HG03196 (cell line): ENCODE measurements at regions not wholly inside any gene's neighbourhood (a gene's known extent, or its start where the extent isn't known, plus 50 kb on each side); places are given as distances from the start of the nearest gene placed in this dataset.

ENCODE experiments used
- ATAC-seq: cut with Tn5 transposase; IDR thresholded peaks from one replicate; pipeline ENCODE4 v1.9.1; 2021; ENCODE audit not compliant: unreplicated experiment

DNA sequence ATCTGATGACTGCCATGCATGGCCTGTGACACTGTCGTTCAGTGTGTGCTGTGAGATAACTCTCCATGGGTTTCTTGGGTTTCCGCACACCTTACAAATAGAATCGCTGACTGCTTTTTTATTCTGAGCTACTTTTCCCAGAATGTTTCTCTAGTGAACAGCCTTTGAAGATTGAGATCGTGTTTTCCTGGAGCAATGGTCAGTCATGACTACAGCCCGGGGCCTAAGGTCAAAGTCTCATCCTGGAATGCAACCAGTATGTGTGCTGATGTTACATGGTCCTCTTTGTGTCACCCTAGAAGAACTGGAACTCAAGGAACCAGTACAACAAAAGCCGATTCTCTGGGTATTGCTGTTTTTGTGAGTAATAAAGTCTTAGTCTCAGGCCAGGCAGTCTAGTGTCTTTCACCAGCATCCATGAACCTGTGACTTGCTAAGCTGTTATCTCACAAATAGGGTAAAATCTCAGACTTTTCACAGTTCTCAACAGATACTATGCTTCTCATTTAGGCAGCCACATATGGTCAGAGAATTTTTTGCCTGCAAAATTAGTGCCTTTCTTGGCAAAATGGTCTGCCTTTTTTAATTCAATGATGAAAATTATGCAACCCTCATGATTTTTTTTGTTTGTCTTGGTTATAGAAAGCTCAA lies 124.9 kb upstream of the PIEZO2 start:
- no peak for ATAC-seq

DNA sequence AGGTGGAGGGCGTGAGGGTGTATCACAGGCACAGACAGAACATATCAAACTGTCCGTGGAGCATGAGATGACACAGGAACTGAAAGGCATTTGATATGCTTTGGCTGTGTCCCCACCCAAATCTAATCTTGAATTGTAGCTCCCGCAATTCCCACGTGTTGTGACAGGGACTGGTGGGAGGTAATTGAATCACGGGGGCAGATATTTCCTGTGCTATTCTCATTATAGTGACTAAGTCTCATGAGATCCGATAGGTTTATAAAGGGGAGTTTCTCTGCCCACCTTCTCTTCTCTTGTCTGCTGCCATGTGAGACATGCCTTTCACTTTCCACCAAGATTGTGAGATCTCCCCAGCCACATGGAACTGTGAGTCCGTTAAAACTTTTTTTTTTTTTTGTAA lies 123.1 kb upstream of the PIEZO2 start:
- ATAC-seq: no peak

DNA sequence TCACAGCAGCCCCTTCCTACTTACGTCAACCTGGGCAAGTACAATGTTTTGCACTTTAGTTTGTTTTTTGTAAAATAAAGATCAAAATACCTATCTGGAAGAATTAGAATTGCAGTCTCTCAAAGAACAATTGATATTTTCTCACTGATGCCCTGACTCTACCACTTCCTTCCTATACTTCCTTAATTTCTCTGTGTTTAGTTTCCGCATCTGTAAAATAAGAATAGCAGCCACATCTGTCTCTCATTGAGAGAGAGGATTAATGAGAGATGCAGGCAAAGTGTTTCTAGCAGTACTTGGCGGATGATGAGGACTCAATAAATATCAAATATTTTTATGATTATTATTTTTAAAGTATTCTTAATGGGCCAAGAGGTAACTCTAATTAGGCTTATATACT lies 122.6 kb upstream of the PIEZO2 start:
- ATAC-seq: no peak

DNA sequence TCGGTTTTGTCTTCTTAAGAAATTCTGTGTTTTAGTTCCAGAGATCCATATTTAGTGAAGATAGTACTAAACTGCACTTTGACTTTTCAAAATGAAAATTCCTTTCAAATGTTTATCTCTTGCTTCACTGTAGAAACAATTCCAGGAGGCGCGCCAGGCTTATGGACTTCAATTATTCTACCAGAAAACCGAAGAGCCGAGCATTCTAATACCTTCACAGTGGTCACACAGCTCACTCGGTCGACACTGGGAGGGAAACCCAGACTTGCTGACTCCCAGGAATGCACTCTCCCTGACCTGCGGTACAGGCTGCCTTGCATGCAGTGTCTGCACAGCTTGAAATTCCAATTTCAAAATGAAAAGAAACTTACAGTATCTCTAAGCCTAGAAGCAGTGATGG lies 119.9 kb upstream of the PIEZO2 start:
- ATAC-seq: no peak

GRCh38 chr18:11268741-11269233 lies 119.4 kb upstream of the PIEZO2 start:
- ATAC-seq: no peak

- no peak for ATAC-seq
Measured at GRCh38 chr18:11268153-11268552, 118.8 kb upstream of the PIEZO2 start.

DNA sequence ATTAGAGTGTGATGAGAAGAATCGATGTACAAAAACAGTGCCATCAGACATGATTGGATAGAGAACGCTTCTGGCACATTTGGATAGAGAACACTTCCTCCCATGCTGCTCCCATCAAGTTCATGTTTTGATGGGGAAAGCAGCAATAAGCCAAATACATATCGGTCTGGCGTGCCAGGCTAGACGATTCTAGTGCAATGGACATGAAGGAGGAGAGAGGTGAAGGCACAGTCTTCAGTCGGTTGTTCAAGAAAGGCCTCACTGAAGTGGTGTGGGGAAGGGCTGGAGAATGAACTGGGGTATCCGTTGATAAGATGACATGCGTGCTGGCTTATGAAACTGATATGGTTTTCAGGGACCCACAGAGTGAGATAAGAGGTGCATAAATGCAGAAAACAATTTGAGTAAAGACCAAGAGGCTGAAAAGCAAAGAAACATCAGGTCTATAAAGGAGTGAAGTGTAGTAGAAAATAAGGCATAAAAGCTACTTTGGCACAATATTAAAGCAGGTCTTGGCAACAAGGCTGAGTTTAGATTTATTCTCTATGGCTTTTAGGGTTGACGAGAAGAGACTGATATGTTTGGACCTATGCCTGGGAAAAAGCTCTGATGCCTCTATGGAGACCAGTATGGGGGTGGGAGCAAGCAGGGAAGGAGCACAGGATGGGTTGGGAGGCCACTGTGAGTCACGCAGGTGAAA lies 117.6 kb upstream of the PIEZO2 start:
- no peak for ATAC-seq

DNA sequence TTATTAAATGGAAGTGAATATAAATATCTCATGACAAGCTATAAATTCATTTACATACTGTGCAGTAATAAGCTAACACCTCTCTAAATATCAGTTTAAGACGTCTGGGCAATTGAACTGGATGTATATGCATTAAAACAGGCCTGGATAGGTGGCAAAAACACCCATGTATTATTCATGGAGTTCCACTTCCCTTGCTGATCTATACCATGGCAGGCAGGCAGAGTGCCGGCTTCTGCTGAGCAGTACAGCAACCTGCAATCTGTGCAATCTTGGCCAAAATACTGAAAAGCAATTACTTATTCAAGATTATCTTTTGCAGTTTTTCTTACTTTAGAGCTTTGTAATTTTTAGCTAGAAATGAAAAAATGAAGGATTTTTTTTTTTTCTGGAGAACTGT lies 112.1 kb upstream of the PIEZO2 start:
- no peak for ATAC-seq

- no peak for ATAC-seq
Measured at GRCh38 chr18:11260961-11261461, 111.6 kb upstream of the PIEZO2 start.

- ATAC-seq: no peak
Measured at GRCh38 chr18:11259469-11260150, 110.2 kb upstream of the PIEZO2 start.

- ATAC-seq: no peak
Measured at GRCh38 chr18:11258039-11258610, 108.8 kb upstream of the PIEZO2 start.

- no peak for ATAC-seq
Measured at GRCh38 chr18:11256251-11256650, 106.9 kb upstream of the PIEZO2 start.

- no peak for ATAC-seq
Measured at GRCh38 chr18:11251891-11252270, 102.5 kb upstream of the PIEZO2 start.

DNA sequence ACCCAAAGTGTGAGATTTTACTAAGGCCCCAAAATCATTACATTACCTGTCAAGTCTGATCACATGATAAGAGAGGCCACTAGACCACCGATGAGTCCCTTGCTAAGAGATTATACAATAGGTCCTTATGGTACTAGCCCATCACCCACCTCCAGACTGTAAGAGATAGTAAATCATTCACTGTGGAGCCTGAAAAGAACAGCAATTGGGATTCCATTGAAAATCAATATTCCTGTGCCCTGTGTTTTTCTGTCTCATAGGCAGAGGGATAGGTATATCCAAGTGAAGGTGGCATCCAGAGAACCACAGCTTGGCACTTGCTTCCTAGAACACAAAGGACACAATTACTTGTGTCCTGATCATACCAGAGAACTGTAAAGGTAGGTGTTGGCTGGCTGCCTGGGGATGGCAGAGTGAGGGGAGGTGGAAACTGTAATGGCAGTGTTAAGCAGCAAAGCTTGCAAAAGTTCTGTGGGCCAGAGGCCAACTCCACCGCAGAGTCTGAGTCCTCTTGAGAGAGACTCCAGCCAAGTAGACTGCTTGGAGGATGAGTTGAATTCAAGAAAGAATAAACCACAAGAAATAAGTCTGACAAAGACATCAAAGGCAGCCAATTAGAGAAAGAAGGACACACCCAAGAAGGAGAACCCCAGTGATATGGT lies 102.0 kb upstream of the PIEZO2 start:
- ATAC-seq: no peak

DNA sequence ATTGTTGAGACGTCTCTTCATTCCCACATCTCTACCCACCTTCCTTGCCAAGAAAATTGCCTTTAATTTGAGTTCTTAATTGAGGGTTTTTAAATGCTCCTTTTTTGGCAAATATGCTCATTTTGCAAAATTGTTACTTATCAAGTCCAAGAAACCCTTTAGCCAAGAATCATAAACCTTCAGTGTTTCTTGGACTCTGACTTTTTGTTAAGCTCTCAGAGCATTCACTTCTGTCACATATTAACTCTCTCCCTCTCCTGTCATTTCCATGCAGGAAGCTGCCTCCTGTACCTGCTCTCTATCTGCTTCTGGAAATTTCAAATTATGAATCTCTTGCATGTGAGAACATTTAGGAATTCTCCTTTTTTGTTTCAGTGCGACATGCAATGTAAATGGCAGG lies 100.0 kb upstream of the PIEZO2 start:
- no peak for ATAC-seq

GRCh38 chr18:11247381-11247970 lies 98.1 kb upstream of the PIEZO2 start:
- ATAC-seq: no peak

GRCh38 chr18:11246495-11247300 lies 97.3 kb upstream of the PIEZO2 start:
- no peak for ATAC-seq

- ATAC-seq: no peak
Measured at GRCh38 chr18:11245879-11246278, 96.5 kb upstream of the PIEZO2 start.

DNA sequence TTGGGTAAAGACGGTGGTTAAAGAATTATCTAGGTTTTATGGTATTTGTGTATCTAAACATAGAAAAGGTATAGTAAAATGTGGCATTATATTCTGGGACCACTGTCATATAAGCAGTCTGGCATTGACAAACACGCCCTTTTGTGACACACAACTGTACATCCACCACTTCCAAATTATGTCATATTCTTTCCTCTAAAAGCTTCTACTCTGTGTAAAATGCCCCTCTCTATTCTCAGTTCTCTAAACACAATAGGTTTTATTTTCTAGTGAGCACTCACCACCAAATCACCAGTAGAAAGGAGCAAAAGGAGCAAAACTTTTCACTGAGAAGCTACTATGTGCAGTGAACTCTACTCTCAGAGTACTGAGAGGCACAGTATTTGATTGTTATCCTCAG lies 88.1 kb upstream of the PIEZO2 start:
- ATAC-seq: no peak

DNA sequence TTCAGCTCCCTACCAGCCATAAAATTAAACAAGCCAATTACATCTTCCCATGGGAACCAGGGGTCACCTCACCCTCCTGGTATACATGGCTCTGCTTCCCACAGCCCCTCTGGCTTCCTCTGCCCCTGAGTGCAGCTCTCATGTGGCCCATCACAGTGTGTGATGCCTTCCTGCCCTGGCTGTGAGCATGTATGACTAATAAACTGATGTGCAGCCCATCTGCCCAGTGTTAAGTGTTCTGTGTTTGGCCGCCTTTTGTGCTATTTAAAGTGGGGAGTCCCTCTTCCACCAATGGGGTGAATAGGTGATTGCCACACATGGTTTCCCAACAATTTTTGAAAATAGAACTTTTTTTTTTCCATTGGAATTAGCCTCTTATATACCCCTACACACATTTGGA lies 87.7 kb upstream of the PIEZO2 start:
- no peak for ATAC-seq
